ENCODE measurements at regions not wholly inside any gene's neighbourhood (a gene's known extent, or its start where the extent isn't known, plus 50 kb on each side); places are given as distances from the start of the nearest gene placed in this dataset.

- H3K27me3 ChIP-seq: no peaks in the 10 kb centered on the region
- no peak overlapping the region for H3K4me3 ChIP-seq
- no peak overlapping the region for H3K27ac ChIP-seq
Measured at GRCh38 chr16:73890186-73891128, 406.2 kb upstream of the PSMD7 start.

DNA sequence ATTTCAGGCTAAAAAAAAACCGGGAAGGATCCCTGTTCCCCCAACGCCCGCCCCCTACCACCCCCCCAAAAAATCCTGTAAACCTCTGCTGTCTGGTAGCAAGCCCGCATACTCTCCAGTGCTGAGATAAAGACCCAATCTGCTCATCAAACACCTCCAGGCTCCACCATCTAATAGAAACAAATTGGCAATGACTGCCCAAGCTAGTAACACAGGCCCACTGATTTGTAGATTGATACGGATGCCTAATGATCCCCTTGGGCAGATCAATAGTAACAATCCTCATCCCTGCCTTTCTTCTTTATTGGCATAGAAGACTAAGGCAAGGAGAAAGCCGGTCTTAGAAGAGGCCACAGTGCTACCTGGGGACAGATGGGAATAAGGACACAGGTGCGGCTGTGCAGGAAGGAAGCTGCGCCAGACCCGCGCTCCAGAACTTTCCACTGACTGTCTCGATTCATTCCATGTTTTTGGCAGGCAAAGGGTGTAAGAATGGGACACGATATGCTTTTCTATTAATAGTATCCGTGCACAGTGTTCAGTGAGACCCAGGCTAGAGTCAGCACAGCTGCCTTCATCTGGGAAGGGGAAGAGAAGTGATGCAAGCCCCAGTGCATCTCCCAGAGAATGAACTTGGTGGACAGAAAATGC, 407.6 kb upstream of the PSMD7 start:
- H3K9me3 ChIP-seq: peaks cover 0 to 3% (median 0%) of the 10 kb centered on the region in 4 donors
- no peak overlapping the region for H3K4me3 ChIP-seq
- no peak for DNase-seq
- H3K27me3 ChIP-seq: no peaks in the 10 kb centered on the region
- TF ChIP-seq CTCF (IDR thresholded peaks at IDR 0.05): no peak
- no peak for TF ChIP-seq POLR2A (IDR thresholded peaks at IDR 0.05)
- H3K36me3 ChIP-seq: no peaks in the 10 kb centered on the region
- H3K27ac ChIP-seq: no peak overlapping the region
- H3K4me1 ChIP-seq: no peaks in the 10 kb centered on the region

More at GRCh38 chr16:73890186-73891128, 406.2 kb upstream of the PSMD7 start:
- DNase-seq: no peak
- Histone ChIP-seq H3K36me3 (no peaks in the 10 kb centered on the region), H3K4me1 (no peaks in the 10 kb centered on the region), H3K9me3 (peaks cover 0 to 3% (median 0%) of the 10 kb centered on the region in 4 donors)
- TF ChIP-seq POLR2A (IDR thresholded peaks at IDR 0.05) (no peak), CTCF (IDR thresholded peaks at IDR 0.05) (no peak)

- no peak for TF ChIP-seq CTCF (IDR thresholded peaks at IDR 0.05)
- TF ChIP-seq POLR2A (IDR thresholded peaks at IDR 0.05): no peak
- Histone ChIP-seq H3K9me3 (peaks cover 0 to 3% (median 0%) of the 10 kb centered on the region in 4 donors), H3K27ac (no peak overlapping the region), H3K36me3 (no peaks in the 10 kb centered on the region), H3K4me1 (no peaks in the 10 kb centered on the region), H3K27me3 (no peaks in the 10 kb centered on the region), H3K4me3 (no peak overlapping the region)
- DNase-seq: no peak
Measured at GRCh38 chr16:73887911-73888310, 408.7 kb upstream of the PSMD7 start.

GRCh38 chr16:73886426-73886825, 410.2 kb upstream of the PSMD7 start:
- no peaks in the 10 kb centered on the region for H3K27me3 ChIP-seq
- TF ChIP-seq CTCF (IDR thresholded peaks at IDR 0.05) (no peak), POLR2A (IDR thresholded peaks at IDR 0.05) (no peak)
- no peak for DNase-seq
- peaks cover 0 to 3% (median 0%) of the 10 kb centered on the region in 4 donors for H3K9me3 ChIP-seq
- H3K36me3 ChIP-seq: no peaks in the 10 kb centered on the region
- no peak overlapping the region for H3K27ac ChIP-seq
- no peak overlapping the region for H3K4me3 ChIP-seq
- H3K4me1 ChIP-seq: no peaks in the 10 kb centered on the region

DNA sequence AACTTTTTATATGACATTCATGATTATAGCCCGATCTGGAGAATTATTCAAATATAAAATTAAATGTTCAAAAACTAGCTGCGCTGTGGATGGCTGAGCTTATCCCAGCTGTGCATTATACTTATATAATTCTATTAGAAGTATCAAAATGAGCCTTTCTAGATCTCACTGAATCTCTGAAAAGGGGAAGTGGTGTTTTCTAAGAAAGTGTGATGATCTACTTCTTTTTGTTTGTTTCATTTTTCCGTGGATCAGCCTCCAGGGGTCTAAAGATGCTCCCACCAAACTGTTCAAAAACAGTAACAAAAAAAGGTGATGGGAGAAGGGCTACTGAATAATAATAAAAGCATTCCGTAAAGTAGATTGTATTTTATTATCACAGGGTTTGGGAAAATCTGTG, 411.3 kb upstream of the PSMD7 start:
- H3K27me3 ChIP-seq: no peaks in the 10 kb centered on the region
- no peak overlapping the region for H3K4me3 ChIP-seq
- no peak for DNase-seq
- no peak overlapping the region for H3K27ac ChIP-seq
- H3K4me1 ChIP-seq: no peaks in the 10 kb centered on the region
- no peak for TF ChIP-seq CTCF (IDR thresholded peaks at IDR 0.05)
- TF ChIP-seq POLR2A (IDR thresholded peaks at IDR 0.05): no peak
- no peaks in the 10 kb centered on the region for H3K36me3 ChIP-seq
- no peaks in the 10 kb centered on the region for H3K9me3 ChIP-seq
